Muscle of back (tissue), 3 donors: ENCODE measurements at regions not wholly inside any gene's neighbourhood (a gene's known extent, or its start where the extent isn't known, plus 50 kb on each side); places are given as distances from the start of the nearest gene placed in this dataset.

Experiments
- DNase-seq, 3 donors: peaks; one replicate each; pipeline versions ENCODE4 v3.0.0 to v3.0.0-alpha.2; 2013

- DNase-seq: no peak
Measured at GRCh38 chr18:78622251-78622906, 357.2 kb upstream of the SALL3 start.

GRCh38 chr18:78622907-78623541 lies 356.6 kb upstream of the SALL3 start:
- DNase-seq: no peak

GRCh38 chr18:78624646-78625279 lies 354.9 kb upstream of the SALL3 start:
- no peak for DNase-seq

DNA sequence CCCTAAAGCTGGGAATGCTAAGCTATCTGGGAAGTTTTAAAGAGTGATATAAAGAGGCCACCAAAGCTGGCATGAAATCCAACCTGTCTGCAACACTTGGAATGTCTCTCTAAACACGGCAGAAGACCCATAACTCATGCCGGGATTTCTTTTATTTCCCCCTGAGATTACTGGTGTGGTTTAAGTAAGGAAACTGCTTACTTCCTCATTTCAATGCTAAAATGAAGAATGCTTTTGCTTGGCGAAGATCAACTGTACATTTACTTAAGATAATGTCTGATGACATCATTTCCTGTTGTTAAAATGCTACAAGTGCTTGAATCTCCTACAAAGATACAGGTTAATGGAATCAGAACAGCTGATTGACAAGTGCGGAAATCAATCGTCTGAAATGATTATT lies 353.8 kb upstream of the SALL3 start:
- no peak for DNase-seq

- peak in 2 of 3 donors; percentile 4 to 23 for DNase-seq
Measured at GRCh38 chr18:78627551-78628346, 351.9 kb upstream of the SALL3 start.

GRCh38 chr18:78629426-78629825 lies 350.2 kb upstream of the SALL3 start:
- no peak for DNase-seq

DNA sequence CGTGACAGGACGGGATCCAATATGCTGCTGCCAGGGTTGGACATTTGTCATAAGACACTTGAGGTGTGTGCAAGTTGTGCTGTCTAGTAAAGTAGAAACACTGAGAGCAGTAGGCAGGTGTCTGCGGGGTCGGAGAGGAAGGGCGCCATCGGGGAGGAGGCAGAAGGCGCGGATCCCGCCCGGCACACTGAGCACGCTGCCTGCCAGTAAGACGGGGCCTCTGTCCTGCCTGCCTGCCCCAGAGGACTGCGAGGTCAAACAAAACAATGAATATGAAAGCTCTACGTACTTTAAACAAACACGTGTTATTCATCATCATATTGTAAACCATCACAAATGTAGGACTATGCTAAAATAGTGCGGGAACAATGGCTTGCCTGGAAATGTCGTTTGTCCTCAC lies 349.3 kb upstream of the SALL3 start:
- DNase-seq: no peak

DNA sequence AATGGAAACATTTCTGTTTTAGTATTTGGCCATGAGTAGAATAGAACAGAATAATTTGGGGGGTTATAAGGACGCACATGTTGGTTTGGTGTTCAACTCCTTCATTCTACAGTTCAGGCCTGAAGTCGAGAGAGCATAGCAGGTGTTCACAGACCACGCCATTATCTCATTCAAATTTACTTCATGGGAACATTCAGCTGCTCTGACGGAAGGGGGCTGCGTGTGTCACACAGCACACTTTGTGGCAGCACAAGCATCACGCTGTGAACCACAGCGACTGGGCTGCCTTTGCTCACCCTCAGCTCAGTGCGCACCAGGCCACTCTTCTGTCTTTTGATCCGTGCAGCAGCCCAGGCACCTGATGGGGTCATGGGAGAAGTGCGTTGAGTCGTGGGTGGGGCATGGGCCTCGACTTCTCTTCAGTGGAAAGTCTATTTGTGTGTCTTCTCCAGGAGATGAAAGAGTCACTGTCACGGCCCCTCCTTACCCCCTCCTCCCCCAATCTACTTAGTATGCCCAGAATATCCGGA lies 348.6 kb upstream of the SALL3 start:
- DNase-seq: no peak

DNA sequence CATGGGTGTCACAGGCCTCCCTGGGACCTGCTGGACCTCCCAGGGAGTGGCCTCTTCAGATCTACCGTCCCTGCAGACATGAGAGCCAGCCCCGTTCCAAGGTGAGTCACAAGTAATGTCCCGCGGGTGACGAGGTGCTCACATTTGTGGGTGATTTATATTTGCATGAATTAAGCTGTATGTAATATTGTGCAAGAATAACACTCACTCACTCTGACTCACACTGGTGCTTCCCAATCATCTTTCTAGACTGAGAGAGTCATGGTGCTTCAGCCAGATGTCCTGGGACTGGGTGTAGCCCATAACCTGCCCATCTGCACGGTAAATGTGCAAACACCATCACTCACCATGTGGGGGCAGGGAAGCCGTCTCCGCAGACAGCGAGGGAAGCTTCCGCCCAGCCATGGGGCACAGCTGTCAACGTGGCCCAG lies 347.5 kb upstream of the SALL3 start:
- DNase-seq: no peak

- DNase-seq: no peak
Measured at GRCh38 chr18:78634061-78634696, 345.4 kb upstream of the SALL3 start.

- no peak for DNase-seq
Measured at GRCh38 chr18:78635093-78635800, 344.4 kb upstream of the SALL3 start.

DNA sequence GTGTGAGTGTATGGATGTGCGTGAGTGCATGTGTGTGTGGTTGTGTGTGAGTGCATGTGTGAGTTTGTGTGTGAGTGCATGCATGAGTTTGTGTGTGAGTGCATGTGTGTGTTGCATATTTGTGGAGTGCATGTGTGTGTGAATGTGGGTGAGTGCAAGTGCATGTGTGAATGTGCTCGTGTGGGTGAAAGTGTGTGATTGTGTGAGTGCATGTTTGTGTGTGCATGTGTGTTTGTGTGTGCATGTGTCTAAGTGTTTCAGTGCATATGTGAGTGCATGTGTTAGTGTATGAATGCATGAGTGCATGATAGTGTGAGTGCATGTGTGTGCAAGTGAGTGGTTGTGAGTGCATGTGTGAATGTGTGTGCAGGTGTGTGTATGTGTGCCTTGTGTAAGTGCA lies 343.4 kb upstream of the SALL3 start:
- DNase-seq: no peak

- no peak for DNase-seq
Measured at GRCh38 chr18:78637442-78638402, 341.9 kb upstream of the SALL3 start.

GRCh38 chr18:78639006-78639950 lies 340.3 kb upstream of the SALL3 start:
- DNase-seq: no peak

DNA sequence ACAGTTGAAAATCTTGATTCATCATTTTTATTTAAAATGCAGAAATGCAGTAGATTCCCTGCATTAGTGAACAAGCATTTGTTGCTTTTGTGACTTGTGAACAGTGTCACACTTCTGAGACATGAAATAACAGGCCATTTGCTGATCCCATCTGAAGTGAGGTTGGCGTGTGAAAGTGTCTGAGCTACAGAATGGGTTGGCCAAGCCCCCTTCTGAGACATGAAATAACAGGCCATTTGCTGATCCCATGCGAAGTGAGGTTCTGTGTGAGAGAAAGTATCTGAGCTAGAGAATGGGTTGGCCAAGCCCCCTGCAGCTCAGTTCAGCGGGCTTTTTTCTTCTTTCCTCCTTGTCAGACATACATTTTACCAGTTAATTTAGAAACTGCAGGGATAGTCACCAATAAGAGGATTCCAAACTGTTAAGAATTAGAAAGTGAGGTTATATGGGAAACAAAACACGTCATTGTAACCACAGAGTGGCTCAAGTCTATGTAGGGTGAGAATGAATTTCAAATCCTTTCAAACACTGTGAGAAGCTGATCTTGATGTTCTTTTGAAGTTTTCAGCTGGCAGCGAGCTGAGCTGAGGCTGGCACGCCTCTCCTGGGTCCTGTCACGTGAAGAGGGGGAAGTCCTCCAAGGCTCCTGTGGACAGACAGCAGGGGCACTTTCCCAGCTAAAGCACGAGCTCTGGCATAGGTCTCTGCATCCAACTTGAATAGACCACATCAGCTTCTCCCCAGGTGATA lies 339.2 kb upstream of the SALL3 start:
- no peak for DNase-seq

GRCh38 chr18:78641689-78642231 lies 337.9 kb upstream of the SALL3 start:
- DNase-seq: no peak

- no peak for DNase-seq
Measured at GRCh38 chr18:78642296-78642951, 337.2 kb upstream of the SALL3 start.
